A673 (cell line): ENCODE measurements at regions not wholly inside any gene's neighbourhood (a gene's known extent, or its start where the extent isn't known, plus 50 kb on each side); places are given as distances from the start of the nearest gene placed in this dataset.

ENCODE experiments used
- BruUV-seq: library from RNA; stranded (reverse); fragments of 400-500 nt; replicated peaks from 2 replicates; lab custom pipeline; 2021; lab: Mats Ljungman, UMichigan
- CTCF ChIA-PET: fragments of 300-600 bp; sonication (Branson Sonifier 250); formaldehyde crosslinking; loops from one replicate; lab custom pipeline; 2022; ENCODE audit warnings: antibody characterized with exemption; lab: Charles Lee
- POLR2A ChIA-PET: fragments of 300-600 bp; sonication (Branson Sonifier 250); formaldehyde crosslinking; loops from one replicate; lab custom pipeline; 2022; ENCODE audit warnings: antibody characterized with exemption; ENCODE audit not compliant: low non-redundant PET; lab: Charles Lee
- DNase-seq: peaks from one replicate; pipeline ENCODE4 v3.0.0-alpha.2; 2015; ENCODE audit warnings: low spot score
- H3K27ac ChIP-seq: fragments of 200-600 bp; sonication (generic); 2 replicates; pipeline ENCODE4 v1.5.1; 2016; ENCODE audit warnings: mixed run types, low read depth, mild to moderate bottlenecking, mixed read lengths, antibody characterized with exemption, low read length; ENCODE audit not compliant: poor library complexity, severe bottlenecking
- H3K27me3 ChIP-seq: fragments of 200-600 bp; sonication (generic); replicated peaks from 2 replicates; pipeline ENCODE4 v1.6.1; 2017; ENCODE audit warnings: mixed run types, low read depth, mild to moderate bottlenecking, mixed read lengths, antibody characterized with exemption, low read length; ENCODE audit not compliant: insufficient read depth, poor library complexity
- H3K36me3 ChIP-seq: fragments of 200-600 bp; sonication (generic); 2 replicates; pipeline ENCODE4 v1.6.1; 2016; ENCODE audit warnings: mixed run types, mild to moderate bottlenecking, mixed read lengths, antibody characterized with exemption, low read length; ENCODE audit not compliant: insufficient read depth, poor library complexity, severe bottlenecking
- H3K4me1 ChIP-seq: fragments of 200-600 bp; sonication (generic); 2 replicates; pipeline ENCODE4 v1.6.1; 2017; ENCODE audit warnings: mixed run types, mild to moderate bottlenecking, mixed read lengths, antibody characterized with exemption, low read length; ENCODE audit not compliant: insufficient read depth, poor library complexity, severe bottlenecking
- H3K4me3 ChIP-seq: fragments of 200-600 bp; sonication (generic); 2 replicates; pipeline ENCODE4 v1.5.1; 2016; ENCODE audit warnings: low read depth, mixed run types, mild to moderate bottlenecking, mixed read lengths, low read length; ENCODE audit not compliant: poor library complexity, severe bottlenecking
- H3K9me3 ChIP-seq: fragments of 200-600 bp; sonication (generic); 2 replicates; pipeline ENCODE4 v1.6.1; 2016; ENCODE audit warnings: mixed run types, low read depth, mild to moderate bottlenecking, mixed read lengths, antibody characterized with exemption, low read length; ENCODE audit not compliant: poor library complexity, severe bottlenecking
- EZH2 ChIP-seq: fragments of 200-600 bp; sonication (generic); IDR thresholded peaks from 2 replicates; pipeline ENCODE4 v1.6.1; 2017; ENCODE audit warnings: borderline replicate concordance, low read depth, mild to moderate bottlenecking, mixed read lengths, antibody characterized with exemption, low read length; ENCODE audit not compliant: poor library complexity, severe bottlenecking
- intact Hi-C: fragments of 100-400 bp; cut with micrococcal nuclease; formaldehyde crosslinking; loops from one replicate; pipeline ENCODE4 v1.10.0; 2022; ENCODE audit not compliant: unreplicated experiment
- TF ChIP-seq, protein P1 (sequence below): fragments of 300-800, 200-600 bp; sonication (generic); conservative IDR thresholded peaks from 2 replicates; pipeline ENCODE4 v1.5.1; 2017; ENCODE audit warnings: low read depth, mild to moderate bottlenecking, antibody characterized with exemption, low read length, moderate library complexity, mixed read lengths

DNA sequence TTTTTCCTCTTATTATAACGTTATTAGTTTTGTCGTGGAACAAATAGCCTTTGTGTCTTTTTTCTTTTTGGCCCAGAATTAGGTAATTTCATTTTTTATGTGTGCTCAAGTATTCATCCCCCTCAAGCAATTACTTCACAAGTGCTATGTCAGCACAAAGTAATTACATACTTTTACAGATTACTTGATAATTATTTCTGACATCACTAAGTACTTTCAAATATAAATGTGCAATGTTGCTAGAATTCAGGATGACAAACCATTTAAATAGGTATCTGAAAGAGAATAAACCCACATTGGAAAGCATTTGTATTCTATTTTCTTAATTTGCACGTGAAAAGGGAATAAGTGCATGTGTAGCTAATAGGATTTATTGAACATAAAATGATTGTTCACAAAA, 238.2 kb downstream of the CDH7 start:
- Histone ChIP-seq H3K4me3 (no peak overlapping the region), H3K4me1 (peaks cover 48% of the 10 kb centered on the region), H3K9me3 (no peaks in the 10 kb centered on the region), H3K36me3 (no peaks in the 10 kb centered on the region), H3K27me3 (no peaks in the 10 kb centered on the region), H3K27ac (peak overlapping the region; percentile 96)
- intact Hi-C loops: loop anchor here (1.0 to 5.0 kb wide), 3 partner anchors 34 to 133 kb away; no protein-coding TSS in a partner anchor
- POLR2A ChIA-PET: no interaction called here
- CTCF ChIA-PET: no interaction called here
- TF ChIP-seq EZH2: no peak
- TF ChIP-seq, protein P1, sequence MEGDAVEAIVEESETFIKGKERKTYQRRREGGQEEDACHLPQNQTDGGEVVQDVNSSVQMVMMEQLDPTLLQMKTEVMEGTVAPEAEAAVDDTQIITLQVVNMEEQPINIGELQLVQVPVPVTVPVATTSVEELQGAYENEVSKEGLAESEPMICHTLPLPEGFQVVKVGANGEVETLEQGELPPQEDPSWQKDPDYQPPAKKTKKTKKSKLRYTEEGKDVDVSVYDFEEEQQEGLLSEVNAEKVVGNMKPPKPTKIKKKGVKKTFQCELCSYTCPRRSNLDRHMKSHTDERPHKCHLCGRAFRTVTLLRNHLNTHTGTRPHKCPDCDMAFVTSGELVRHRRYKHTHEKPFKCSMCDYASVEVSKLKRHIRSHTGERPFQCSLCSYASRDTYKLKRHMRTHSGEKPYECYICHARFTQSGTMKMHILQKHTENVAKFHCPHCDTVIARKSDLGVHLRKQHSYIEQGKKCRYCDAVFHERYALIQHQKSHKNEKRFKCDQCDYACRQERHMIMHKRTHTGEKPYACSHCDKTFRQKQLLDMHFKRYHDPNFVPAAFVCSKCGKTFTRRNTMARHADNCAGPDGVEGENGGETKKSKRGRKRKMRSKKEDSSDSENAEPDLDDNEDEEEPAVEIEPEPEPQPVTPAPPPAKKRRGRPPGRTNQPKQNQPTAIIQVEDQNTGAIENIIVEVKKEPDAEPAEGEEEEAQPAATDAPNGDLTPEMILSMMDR: no peak
- BruUV-seq: no TSS peak
- peak; percentile 74 for DNase-seq

DNA sequence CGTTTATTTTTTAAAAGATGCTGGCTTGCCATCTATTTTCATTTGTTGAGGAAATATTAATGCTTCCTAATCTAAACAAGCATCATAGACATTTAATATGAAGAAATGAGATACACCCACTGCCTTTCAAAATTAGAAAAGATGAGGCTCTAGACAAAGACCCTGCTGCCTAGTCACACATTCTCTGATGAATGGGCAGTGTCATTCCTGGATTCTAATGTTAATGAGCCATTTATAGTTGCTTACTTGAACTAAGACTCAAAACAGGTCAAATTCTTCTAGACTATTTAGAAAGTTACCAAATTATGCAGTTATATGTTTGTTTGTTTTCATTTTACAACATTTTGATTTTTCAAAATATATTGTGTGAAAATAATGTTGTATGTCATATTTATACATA, 237.6 kb downstream of the CDH7 start:
- BruUV-seq: no TSS peak
- no peaks in the 10 kb centered on the region for H3K36me3 ChIP-seq
- no peaks in the 10 kb centered on the region for H3K27me3 ChIP-seq
- DNase-seq: peak; percentile 62
- H3K4me1 ChIP-seq: peaks cover 48% of the 10 kb centered on the region
- POLR2A ChIA-PET: no interaction called here
- H3K4me3 ChIP-seq: no peak overlapping the region
- peak overlapping the region; percentile 96 for H3K27ac ChIP-seq
- TF ChIP-seq, protein P1: no peak
- no peak for TF ChIP-seq EZH2
- H3K9me3 ChIP-seq: no peaks in the 10 kb centered on the region
- CTCF ChIA-PET: no interaction called here
- intact Hi-C loops: loop anchor here (5.0 kb wide), 2 partner anchors 46 to 134 kb away; no protein-coding TSS in a partner anchor

DNA sequence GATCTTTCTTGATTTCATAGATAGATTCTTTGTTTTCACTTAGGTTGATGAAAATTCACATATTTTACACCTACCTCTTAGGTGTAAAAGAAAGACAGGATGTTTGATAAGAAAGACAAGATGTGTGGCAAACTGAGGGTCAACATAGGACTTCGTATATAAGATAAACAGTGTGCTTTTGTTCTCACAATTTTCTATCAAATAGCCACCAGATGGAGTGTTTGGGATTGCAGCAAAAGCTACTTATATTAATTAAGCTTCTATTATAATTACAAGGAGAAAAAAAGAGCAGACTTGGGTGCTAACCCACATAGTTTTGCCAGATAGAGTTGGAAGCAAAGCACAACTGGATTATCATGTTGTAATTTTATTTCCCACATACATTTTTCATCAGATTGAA, 232.9 kb downstream of the CDH7 start:
- peaks cover 11% of the 10 kb centered on the region for H3K4me1 ChIP-seq
- DNase-seq: peak; percentile 49
- H3K4me3 ChIP-seq: no peak overlapping the region
- no peaks in the 10 kb centered on the region for H3K9me3 ChIP-seq
- H3K27me3 ChIP-seq: no peaks in the 10 kb centered on the region
- no TSS peak for BruUV-seq
- TF ChIP-seq, protein P1: peak; percentile 32; the same call in 1 of the 2 replicates
- no peak for TF ChIP-seq EZH2
- CTCF ChIA-PET: no interaction called here
- H3K36me3 ChIP-seq: no peaks in the 10 kb centered on the region
- no peak overlapping the region for H3K27ac ChIP-seq
- intact Hi-C loops: no loop called here
- POLR2A ChIA-PET: no interaction called here
